WTC11 (cell line): ENCODE measurements at regions not wholly inside any gene's neighbourhood (a gene's known extent, or its start where the extent isn't known, plus 50 kb on each side); places are given as distances from the start of the nearest gene placed in this dataset.

Experiments used
- CTCF ChIP-seq: fragments of 200-600 bp; IDR thresholded peaks from 2 replicates; pipeline ENCODE4 v1.8.0; 2022; ENCODE audit warnings: antibody characterized with exemption
- EMX1 ChIP-seq: fragments of 250-450 bp; sonication (Bioruptor Pico); IDR thresholded peaks from 2 replicates; pipeline ENCODE4 v1.8.0; 2021; ENCODE audit warnings: mild to moderate bottlenecking
- ESRRA ChIP-seq: sonication (generic); formaldehyde crosslinking; IDR thresholded peaks from 2 replicates; pipeline ENCODE4 v1.8.1; 2022; ENCODE audit warnings: mild to moderate bottlenecking, missing genetic modification reagents, borderline replicate concordance
- FOXK1 ChIP-seq: sonication (generic); formaldehyde crosslinking; IDR thresholded peaks from 2 replicates; pipeline ENCODE4 v1.8.0; 2022; ENCODE audit warnings: mild to moderate bottlenecking, moderate library complexity, missing genetic modification reagents
- HMGA2 ChIP-seq: fragments of 250-450 bp; sonication (Bioruptor Pico); IDR thresholded peaks from 2 replicates; pipeline ENCODE4 v1.4.0; 2021; ENCODE audit warnings: mild to moderate bottlenecking, moderate library complexity
- JUN ChIP-seq: sonication (generic); formaldehyde crosslinking; IDR thresholded peaks from 2 replicates; pipeline ENCODE4 v1.8.0; 2023; ENCODE audit warnings: mild to moderate bottlenecking, missing genetic modification reagents
- MAX ChIP-seq: sonication (generic); formaldehyde crosslinking; IDR thresholded peaks from 2 replicates; pipeline ENCODE4 v1.8.0; 2022; ENCODE audit warnings: mild to moderate bottlenecking, missing genetic modification reagents
- ZNF138 ChIP-seq: sonication (generic); formaldehyde crosslinking; conservative IDR thresholded peaks from 2 replicates; pipeline ENCODE4 v1.8.1; 2022; ENCODE audit warnings: mild to moderate bottlenecking, moderate library complexity, missing genetic modification reagents
- ZNF263 ChIP-seq: sonication (generic); formaldehyde crosslinking; IDR thresholded peaks from 2 replicates; pipeline ENCODE4 v1.8.1; 2022; ENCODE audit warnings: low read depth, mild to moderate bottlenecking, moderate library complexity, missing genetic modification reagents
- ZSCAN18 ChIP-seq: fragments of 250-450 bp; sonication (Bioruptor Pico); IDR thresholded peaks from 2 replicates; pipeline ENCODE4 v2.1.2; 2022; ENCODE audit warnings: mild to moderate bottlenecking, moderate library complexity
- TF ChIP-seq, protein P1 (sequence below): sonication (generic); formaldehyde crosslinking; IDR thresholded peaks from 2 replicates; pipeline ENCODE4 v1.8.1; 2023; ENCODE audit warnings: mild to moderate bottlenecking, missing genetic modification reagents, moderate library complexity

DNA sequence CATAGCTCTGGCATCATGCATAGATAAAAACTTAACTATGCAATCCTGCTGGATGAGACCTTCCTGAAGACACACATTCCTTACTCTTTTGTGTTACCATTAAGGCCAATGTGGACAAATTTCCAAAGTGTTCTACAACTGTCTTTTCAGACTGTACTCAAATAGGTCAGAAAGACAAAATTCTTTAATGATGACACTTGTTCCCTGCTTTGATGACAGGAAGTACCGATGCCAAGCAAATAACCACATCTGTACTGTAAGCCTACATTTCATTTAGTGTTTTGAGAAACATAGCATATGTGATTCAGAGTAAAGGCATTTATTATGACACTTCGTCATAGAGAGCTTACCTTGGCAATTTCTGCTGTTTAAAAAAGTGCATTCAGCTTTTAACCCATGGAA is 55.0 kb downstream of the PMAIP1 start:
- TF ChIP-seq HMGA2 (no peak), CTCF (no peak), EMX1 (no peak), JUN (no peak), MAX (CRISPR knock-in tag) (no peak), ZSCAN18 (CRISPR knock-in tag) (no peak), ZNF263 (no peak), ZNF138 (CRISPR knock-in tag) (no peak), FOXK1 (CRISPR knock-in tag) (no peak), ESRRA (CRISPR knock-in tag) (no peak)
- TF ChIP-seq, protein P1, sequence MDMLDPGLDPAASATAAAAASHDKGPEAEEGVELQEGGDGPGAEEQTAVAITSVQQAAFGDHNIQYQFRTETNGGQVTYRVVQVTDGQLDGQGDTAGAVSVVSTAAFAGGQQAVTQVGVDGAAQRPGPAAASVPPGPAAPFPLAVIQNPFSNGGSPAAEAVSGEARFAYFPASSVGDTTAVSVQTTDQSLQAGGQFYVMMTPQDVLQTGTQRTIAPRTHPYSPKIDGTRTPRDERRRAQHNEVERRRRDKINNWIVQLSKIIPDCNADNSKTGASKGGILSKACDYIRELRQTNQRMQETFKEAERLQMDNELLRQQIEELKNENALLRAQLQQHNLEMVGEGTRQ, result no peak
